Calu3 (cell line): ENCODE measurements at regions not wholly inside any gene's neighbourhood (a gene's known extent, or its start where the extent isn't known, plus 50 kb on each side); places are given as distances from the start of the nearest gene placed in this dataset.

Experiments
- BruUV-seq: library from RNA; stranded (reverse); fragments of 400-500 nt; replicated peaks from 2 replicates; lab custom pipeline; 2021; lab: Mats Ljungman, UMichigan
- CTCF ChIA-PET: fragments of 300-600 bp; sonication (Branson Sonifier 250); formaldehyde crosslinking; loops from one replicate; lab custom pipeline; 2022; ENCODE audit warnings: antibody characterized with exemption; lab: Charles Lee
- DNase-seq: peaks from one replicate; pipeline ENCODE4 v3.0.0; 2022
- H3K27ac Mint-ChIP-seq: one replicate; pipeline ENCODE4 v1.8.0; 2022; ENCODE audit warnings: mixed read lengths; ENCODE audit not compliant: unreplicated experiment
- H3K27me3 Mint-ChIP-seq: one replicate; pipeline ENCODE4 v1.8.0; 2022; ENCODE audit warnings: mixed read lengths; ENCODE audit not compliant: unreplicated experiment
- H3K36me3 Mint-ChIP-seq: one replicate; pipeline ENCODE4 v1.8.0; 2022; ENCODE audit warnings: mild to moderate bottlenecking, moderate library complexity, mixed read lengths; ENCODE audit not compliant: insufficient read depth, unreplicated experiment
- H3K4me1 Mint-ChIP-seq: one replicate; pipeline ENCODE4 v1.8.0; 2022; ENCODE audit warnings: mild to moderate bottlenecking, low read depth, mixed read lengths; ENCODE audit not compliant: unreplicated experiment
- H3K4me3 Mint-ChIP-seq: one replicate; pipeline ENCODE4 v1.8.0; 2022; ENCODE audit warnings: mild to moderate bottlenecking, low read depth, moderate library complexity, mixed read lengths; ENCODE audit not compliant: unreplicated experiment
- H3K9me3 Mint-ChIP-seq: one replicate; pipeline ENCODE4 v1.8.0; 2022; ENCODE audit warnings: low read depth, mixed read lengths; ENCODE audit not compliant: unreplicated experiment
- CTCF ChIP-seq: fragments of 200-600 bp; IDR thresholded peaks from one replicate; pipeline ENCODE4 v1.8.0; 2022; ENCODE audit warnings: antibody characterized with exemption; ENCODE audit not compliant: unreplicated experiment
- intact Hi-C: fragments of 100-400 bp; cut with micrococcal nuclease; formaldehyde crosslinking; loops from one replicate; pipeline ENCODE4 v1.10.0; 2022; ENCODE audit not compliant: unreplicated experiment

- DNase-seq, result no peak
- H3K4me1 Mint-ChIP-seq, result no peaks in the 10 kb centered on the region
- peaks cover 26% of the 10 kb centered on the region for H3K27me3 Mint-ChIP-seq
- BruUV-seq, result no TSS peak
- peaks cover 4% of the 10 kb centered on the region for H3K9me3 Mint-ChIP-seq
- H3K36me3 Mint-ChIP-seq, result no peaks in the 10 kb centered on the region
- no peak for TF ChIP-seq CTCF
- CTCF ChIA-PET, result no interaction called here
- H3K27ac Mint-ChIP-seq, result no peak overlapping the region
- H3K4me3 Mint-ChIP-seq, result no peak overlapping the region
- intact Hi-C loops, result no loop called here
These were observed 346.5 kb downstream of the TMEM135 start for GRCh38 chr11:87384078-87384729.

- peaks cover 79% of the 10 kb centered on the region for H3K27me3 Mint-ChIP-seq
- no peak overlapping the region for H3K4me3 Mint-ChIP-seq
- CTCF ChIA-PET, result no interaction called here
- no peak for DNase-seq
- intact Hi-C loops, result no loop called here
- H3K4me1 Mint-ChIP-seq, result no peaks in the 10 kb centered on the region
- no peak for TF ChIP-seq CTCF
- BruUV-seq, result no TSS peak
- H3K27ac Mint-ChIP-seq, result no peak overlapping the region
- H3K9me3 Mint-ChIP-seq, result no peaks in the 10 kb centered on the region
- no peaks in the 10 kb centered on the region for H3K36me3 Mint-ChIP-seq
These were observed 336.5 kb downstream of the TMEM135 start for GRCh38 chr11:87374038-87374807.
